IPS-20b (cell line): ENCODE measurements at regions not wholly inside any gene's neighbourhood (a gene's known extent, or its start where the extent isn't known, plus 50 kb on each side); places are given as distances from the start of the nearest gene placed in this dataset.

ENCODE experiments used
- H3K27ac ChIP-seq: one replicate; pipeline ENCODE4 v1.5.1; 2013; ENCODE audit warnings: low read length
- H3K27me3 ChIP-seq: 2 replicates; pipeline ENCODE4 v1.6.1; 2013; ENCODE audit warnings: mild to moderate bottlenecking, low read length, inconsistent platforms; ENCODE audit not compliant: insufficient read depth
- H3K36me3 ChIP-seq: 2 replicates; pipeline ENCODE4 v1.6.1; 2013; ENCODE audit warnings: low read depth, mild to moderate bottlenecking, inconsistent platforms, low read length, moderate library complexity; ENCODE audit not compliant: insufficient read depth
- H3K4me1 ChIP-seq: 2 replicates; pipeline ENCODE4 v1.6.1; 2013; ENCODE audit warnings: mild to moderate bottlenecking, control low read depth, inconsistent platforms, low read length, moderate library complexity; ENCODE audit not compliant: insufficient read depth
- H3K4me3 ChIP-seq: 2 replicates; pipeline ENCODE4 v1.5.1; 2013; ENCODE audit warnings: mild to moderate bottlenecking, low read length, inconsistent platforms
- H3K9ac ChIP-seq: 2 replicates; pipeline ENCODE4 v1.6.1; 2013; ENCODE audit warnings: low read depth, mild to moderate bottlenecking, inconsistent platforms, low read length, moderate library complexity
- H3K9me3 ChIP-seq: 2 replicates; pipeline ENCODE4 v1.6.1; 2013; ENCODE audit warnings: mild to moderate bottlenecking, low read depth, low read length, inconsistent platforms; ENCODE audit not compliant: insufficient read depth

DNA sequence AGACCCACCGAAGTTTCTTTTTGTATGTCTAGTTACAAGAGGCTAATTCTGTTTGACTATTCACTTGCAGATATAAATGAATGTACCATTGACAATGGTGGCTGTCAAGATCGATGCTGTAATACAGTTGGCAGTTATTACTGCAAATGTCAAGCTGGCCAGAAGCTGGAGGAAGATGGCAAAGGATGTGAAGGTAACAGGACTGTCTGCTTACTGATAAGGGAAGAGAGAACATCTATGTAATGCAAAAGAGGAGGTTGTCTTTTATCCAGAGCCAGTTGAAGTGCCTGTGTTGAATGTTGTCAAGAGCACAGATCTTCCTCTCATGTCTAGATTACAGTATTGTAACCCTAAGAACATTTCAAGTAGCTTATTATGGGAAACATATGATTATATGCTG, 549.5 kb upstream of the GOLIM4 start:
- H3K27me3 ChIP-seq = no peaks in the 10 kb centered on the region
- no peak overlapping the region for H3K9ac ChIP-seq
- no peaks in the 10 kb centered on the region for H3K9me3 ChIP-seq
- H3K4me3 ChIP-seq = no peak overlapping the region
- no peaks in the 10 kb centered on the region for H3K4me1 ChIP-seq
- no peak overlapping the region for H3K27ac ChIP-seq
- no peaks in the 10 kb centered on the region for H3K36me3 ChIP-seq

DNA sequence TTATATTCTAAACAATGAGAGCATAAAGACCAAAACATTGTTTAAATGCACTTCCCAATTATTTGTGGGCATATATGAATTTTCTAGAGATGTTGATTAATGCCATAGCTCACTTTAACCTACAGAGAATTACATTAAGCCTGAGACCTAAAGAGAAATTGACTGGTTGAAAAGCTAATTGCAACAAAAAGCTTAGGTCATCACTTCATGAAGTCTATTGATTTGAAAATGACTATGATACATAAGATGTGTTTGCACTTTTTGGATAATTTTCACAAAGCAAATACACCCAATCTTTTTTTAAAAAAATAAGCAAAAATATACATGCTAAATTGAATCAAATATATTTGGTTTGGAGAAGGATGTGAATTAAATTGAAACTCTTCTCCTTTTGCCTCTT, 532.8 kb upstream of the GOLIM4 start:
- Histone ChIP-seq H3K4me1 (peaks cover 3% of the 10 kb centered on the region; the same call in 1 of the 2 replicates), H3K9ac (no peak overlapping the region), H3K27me3 (no peaks in the 10 kb centered on the region), H3K9me3 (no peaks in the 10 kb centered on the region), H3K36me3 (no peaks in the 10 kb centered on the region), H3K27ac (no peak overlapping the region), H3K4me3 (no peak overlapping the region)

DNA sequence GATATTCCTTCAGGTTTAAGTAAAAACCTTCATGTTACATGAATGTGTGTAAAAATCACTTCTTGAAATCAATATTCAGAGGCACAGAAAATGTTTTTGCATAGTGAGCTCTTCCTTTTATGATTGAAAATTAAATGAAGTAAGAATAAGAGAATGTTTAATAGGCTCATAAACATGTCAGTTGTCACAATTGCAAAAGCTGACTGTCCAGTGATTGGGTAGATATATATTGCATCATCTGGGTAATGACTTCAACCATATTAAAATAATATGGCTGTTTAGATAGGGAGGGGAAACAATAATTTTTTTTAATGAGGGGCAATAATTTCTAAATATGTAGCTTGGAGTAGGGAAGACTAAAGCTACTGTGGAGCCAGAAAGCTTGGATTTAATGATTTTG, 529.8 kb upstream of the GOLIM4 start:
- no peak overlapping the region for H3K9ac ChIP-seq
- H3K27ac ChIP-seq = no peak overlapping the region
- H3K4me1 ChIP-seq = peaks cover 3% of the 10 kb centered on the region; the same call in 1 of the 2 replicates
- H3K36me3 ChIP-seq = no peaks in the 10 kb centered on the region
- no peak overlapping the region for H3K4me3 ChIP-seq
- no peaks in the 10 kb centered on the region for H3K27me3 ChIP-seq
- no peaks in the 10 kb centered on the region for H3K9me3 ChIP-seq

DNA sequence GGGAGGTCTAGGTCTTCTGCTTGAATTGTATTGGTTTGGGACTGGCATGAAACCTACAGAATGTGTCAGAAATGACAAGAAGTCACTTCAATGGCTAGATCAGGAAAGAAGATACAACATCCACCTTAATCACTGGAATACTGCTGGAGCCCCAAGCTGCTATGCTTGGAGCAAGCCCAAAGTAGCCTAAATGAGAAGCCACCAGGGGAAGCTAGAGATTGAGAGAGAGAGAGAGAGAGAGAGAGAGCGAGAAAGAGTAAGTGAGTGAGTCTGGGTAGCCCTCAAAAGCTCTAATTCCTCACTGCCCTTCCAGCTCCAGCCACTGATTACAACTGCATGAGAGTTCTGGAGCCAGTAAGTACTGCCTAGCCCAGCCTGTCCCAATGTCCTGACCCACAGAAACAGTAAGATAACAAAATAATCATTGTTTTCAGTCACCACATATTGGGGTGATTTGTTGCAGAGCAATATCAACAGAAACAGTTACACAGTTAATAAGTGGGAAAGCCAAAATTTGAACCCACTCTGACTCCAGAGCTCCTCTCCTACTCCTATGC, 529.2 kb upstream of the GOLIM4 start:
- H3K36me3 ChIP-seq = no peaks in the 10 kb centered on the region

DNA sequence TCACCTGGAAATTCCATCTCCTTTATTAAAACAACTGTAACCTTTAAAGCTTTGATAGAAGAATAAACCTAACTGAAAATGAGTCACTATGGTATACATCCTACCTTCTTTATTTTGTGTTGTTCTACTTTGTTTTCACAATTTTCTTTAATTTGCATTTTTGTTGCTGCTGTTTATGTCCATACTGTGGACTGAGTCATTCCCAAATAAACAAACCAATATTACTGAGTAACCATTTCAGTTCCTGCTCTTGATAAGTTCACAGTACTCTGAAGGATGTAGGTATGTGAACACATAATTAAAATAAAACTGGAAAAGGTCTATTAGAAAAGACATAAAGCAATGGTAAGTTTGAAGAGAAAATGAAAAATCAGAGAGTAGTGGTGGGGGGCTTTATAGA, 528.5 kb upstream of the GOLIM4 start:
- H3K27me3 ChIP-seq = no peaks in the 10 kb centered on the region
- no peak overlapping the region for H3K9ac ChIP-seq
- no peaks in the 10 kb centered on the region for H3K9me3 ChIP-seq
- no peaks in the 10 kb centered on the region for H3K36me3 ChIP-seq
- H3K4me1 ChIP-seq = peaks cover 11% of the 10 kb centered on the region
- no peak overlapping the region for H3K27ac ChIP-seq
- no peak overlapping the region for H3K4me3 ChIP-seq

More for the DNA sequence above, 529.2 kb upstream of the GOLIM4 start:
- Histone ChIP-seq H3K4me1 (peaks cover 5% of the 10 kb centered on the region; the same call in 1 of the 2 replicates), H3K9me3 (no peaks in the 10 kb centered on the region), H3K4me3 (no peak overlapping the region), H3K27ac (no peak overlapping the region), H3K9ac (no peak overlapping the region), H3K27me3 (no peaks in the 10 kb centered on the region)

DNA sequence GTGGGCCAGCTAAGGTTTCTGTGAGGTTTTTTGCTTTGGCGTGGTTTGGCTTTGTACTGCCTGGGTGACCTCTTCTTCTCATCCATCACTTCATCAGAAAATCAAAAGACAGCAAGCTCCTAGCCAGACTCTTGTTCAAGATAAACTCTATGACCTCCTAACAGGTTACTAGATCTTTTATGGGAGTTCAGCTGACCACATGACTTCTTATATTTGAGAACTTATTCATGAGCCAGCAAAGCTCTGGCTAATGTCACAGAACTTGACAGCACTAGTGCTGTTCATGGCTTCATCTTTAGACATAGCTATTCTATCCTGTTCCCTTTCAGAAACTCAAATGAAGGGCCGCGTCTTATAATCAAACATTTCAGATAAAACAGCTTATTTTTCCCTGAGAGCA, 527.1 kb upstream of the GOLIM4 start:
- Histone ChIP-seq H3K27ac (no peak overlapping the region), H3K4me3 (no peak overlapping the region), H3K4me1 (peaks cover 25% of the 10 kb centered on the region), H3K27me3 (no peaks in the 10 kb centered on the region), H3K9me3 (no peaks in the 10 kb centered on the region), H3K36me3 (no peaks in the 10 kb centered on the region), H3K9ac (no peak overlapping the region)

DNA sequence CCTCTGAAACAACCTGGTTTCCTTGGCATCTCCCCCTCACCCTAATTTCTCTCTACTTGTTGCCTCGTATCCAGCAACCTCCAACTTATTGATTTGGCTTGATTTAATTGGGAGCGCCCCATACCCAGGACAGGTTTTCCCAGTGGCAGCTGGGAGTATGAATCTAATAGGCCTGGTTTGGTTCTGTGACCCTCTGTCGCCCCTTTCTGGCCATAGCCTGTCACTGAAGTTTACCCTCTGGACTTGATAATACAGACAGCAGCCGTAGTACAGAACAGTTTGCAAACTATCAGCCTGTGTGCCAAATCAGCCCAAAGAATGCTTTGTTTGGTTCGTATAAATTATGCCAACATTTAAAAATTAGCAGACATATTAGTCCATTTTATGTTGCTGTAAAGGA, 525.1 kb upstream of the GOLIM4 start:
- H3K27me3 ChIP-seq = no peaks in the 10 kb centered on the region
- no peaks in the 10 kb centered on the region for H3K9me3 ChIP-seq

DNA sequence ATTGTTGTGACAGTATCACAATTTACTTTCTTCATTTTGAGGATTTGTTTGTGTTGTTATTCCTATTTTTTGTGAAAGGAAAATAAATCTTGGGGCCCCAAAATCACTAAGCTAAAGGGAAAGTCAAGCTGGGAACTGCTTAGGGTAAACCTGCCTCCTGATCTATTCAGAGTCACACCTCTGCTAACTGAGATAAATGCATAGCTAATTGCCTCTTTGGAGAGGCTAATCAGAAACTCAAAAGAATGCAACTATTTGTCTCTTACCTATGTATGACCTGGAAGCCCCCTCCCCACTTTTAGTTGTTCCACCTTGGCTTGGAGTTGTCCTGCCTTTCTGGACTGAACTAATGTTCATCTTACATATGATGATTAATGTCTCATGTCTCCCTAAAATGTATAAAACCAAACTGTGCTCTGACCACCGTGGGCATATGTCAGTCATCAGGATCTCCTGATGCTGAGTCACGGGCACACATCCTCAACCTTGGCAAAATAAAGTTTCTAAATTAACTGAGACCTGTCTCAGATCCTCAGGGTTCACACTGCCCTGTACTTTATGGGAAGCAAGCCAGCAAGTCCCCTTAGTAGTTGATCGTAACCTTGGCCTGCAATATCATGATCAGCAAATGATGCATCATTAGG, 523.2 kb upstream of the GOLIM4 start:
- Histone ChIP-seq H3K4me1 (peaks cover 60% of the 10 kb centered on the region), H3K36me3 (no peaks in the 10 kb centered on the region), H3K27me3 (no peaks in the 10 kb centered on the region), H3K9me3 (no peaks in the 10 kb centered on the region), H3K9ac (peak overlapping the region; percentile 63; the same call in 1 of the 2 replicates), H3K27ac (peak overlapping the region; percentile 52), H3K4me3 (peak overlapping the region; percentile 11; the same call in 1 of the 2 replicates)

More for the DNA sequence above, 525.1 kb upstream of the GOLIM4 start:
- Histone ChIP-seq H3K9ac (no peak overlapping the region), H3K4me3 (no peak overlapping the region), H3K36me3 (no peaks in the 10 kb centered on the region), H3K4me1 (peaks cover 44% of the 10 kb centered on the region), H3K27ac (no peak overlapping the region)

DNA sequence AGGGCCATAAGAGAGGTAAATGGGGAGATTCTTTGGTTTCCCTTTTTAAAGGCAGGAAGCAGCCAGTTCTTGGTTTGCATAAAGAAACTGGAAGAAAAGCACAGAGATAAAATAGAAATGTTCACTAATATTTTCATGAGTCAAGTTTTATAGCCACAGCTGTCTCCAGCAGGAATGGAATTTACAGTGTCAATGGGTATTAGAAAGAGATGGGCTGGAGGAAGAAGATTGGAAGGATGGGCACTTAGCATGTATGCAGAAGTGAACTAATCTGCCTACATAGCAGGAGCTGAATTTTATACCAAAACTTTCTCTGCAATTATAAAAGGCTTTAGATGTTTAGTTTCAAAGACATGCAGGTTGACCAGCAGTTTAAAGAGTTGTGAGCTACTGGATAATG, 521.9 kb upstream of the GOLIM4 start:
- no peak overlapping the region for H3K4me3 ChIP-seq
- H3K4me1 ChIP-seq = peaks cover 60% of the 10 kb centered on the region
- H3K36me3 ChIP-seq = no peaks in the 10 kb centered on the region
- H3K9ac ChIP-seq = peak overlapping the region; percentile 63; the same call in 1 of the 2 replicates
- H3K27me3 ChIP-seq = no peaks in the 10 kb centered on the region
- H3K27ac ChIP-seq = peak overlapping the region; percentile 84
- no peaks in the 10 kb centered on the region for H3K9me3 ChIP-seq

DNA sequence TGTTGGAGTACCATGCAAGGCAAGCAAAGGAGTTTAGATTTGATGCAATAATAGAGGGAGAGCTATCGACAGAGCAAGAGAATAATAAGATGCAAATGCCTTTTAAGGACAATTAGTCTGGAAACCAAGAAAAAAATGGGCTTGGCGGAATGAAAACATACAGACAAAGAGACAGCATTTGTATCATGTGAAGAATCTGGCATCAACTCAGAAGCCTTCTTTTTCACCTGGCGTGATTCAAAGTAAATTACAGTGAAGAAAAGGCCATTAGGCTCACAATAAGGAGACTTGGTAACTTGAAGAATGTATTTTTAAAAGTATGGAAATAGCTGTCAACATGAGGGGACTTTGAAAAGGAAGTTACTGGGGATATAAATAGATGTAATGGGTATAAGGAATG, 521.2 kb upstream of the GOLIM4 start:
- no peak overlapping the region; the same call in 1 of the 2 replicates for H3K4me3 ChIP-seq
- peak overlapping the region; percentile 84 for H3K27ac ChIP-seq
- H3K9ac ChIP-seq = peak overlapping the region; percentile 63; the same call in 1 of the 2 replicates
- no peaks in the 10 kb centered on the region for H3K36me3 ChIP-seq
- H3K4me1 ChIP-seq = peaks cover 60% of the 10 kb centered on the region
- H3K9me3 ChIP-seq = no peaks in the 10 kb centered on the region
- no peaks in the 10 kb centered on the region for H3K27me3 ChIP-seq

DNA sequence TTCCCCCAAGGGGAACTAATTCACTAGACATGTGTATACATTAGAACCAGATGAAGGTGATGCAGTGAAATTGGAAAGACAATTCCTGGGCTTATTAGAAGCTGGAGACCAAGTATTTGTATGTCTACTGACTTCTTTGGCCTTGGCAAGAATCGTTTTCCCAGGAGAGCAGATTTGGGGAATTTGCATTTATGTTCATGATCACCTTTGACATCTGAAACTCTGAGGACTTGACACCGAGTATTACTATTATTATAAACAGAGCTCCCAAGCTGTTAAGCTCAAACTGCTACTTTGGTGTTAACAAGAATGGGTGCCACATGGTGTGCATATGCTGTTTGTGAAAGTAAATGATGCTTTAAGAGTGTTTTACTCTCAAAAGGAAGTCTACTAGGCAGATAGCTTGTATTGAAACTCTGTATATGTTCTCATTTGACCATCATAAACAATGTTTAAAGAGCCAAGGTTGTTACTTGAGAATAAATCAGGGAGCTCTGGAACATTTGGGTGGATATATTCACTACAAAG, 519.8 kb upstream of the GOLIM4 start:
- Histone ChIP-seq H3K9me3 (no peaks in the 10 kb centered on the region), H3K4me3 (no peak overlapping the region), H3K9ac (peak overlapping the region; percentile 63; the same call in 1 of the 2 replicates), H3K36me3 (no peaks in the 10 kb centered on the region), H3K4me1 (peaks cover 60% of the 10 kb centered on the region), H3K27me3 (no peaks in the 10 kb centered on the region), H3K27ac (peak overlapping the region; percentile 86)

DNA sequence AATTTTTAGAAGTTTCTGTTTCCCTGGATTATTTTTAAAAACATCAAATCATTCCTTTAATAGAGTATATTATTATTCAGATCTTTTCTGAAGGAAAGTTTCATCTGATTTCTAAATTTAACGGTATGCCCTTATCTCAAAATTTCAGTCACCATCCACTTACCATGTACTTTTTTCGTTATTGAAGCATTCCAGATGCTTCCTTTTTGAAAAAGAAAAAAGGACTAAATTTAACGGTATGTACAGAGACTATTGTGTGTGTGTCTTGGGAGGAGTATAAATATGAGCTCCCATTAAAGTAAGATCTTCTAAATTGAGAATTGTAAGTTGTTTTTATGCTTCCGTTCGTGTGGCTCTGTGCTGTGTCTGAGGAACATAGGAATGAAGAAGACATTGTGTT, 517.4 kb upstream of the GOLIM4 start:
- Histone ChIP-seq H3K27me3 (no peaks in the 10 kb centered on the region), H3K9ac (no peak overlapping the region)

More for the DNA sequence above, 517.4 kb upstream of the GOLIM4 start:
- Histone ChIP-seq H3K9me3 (no peaks in the 10 kb centered on the region), H3K36me3 (no peaks in the 10 kb centered on the region), H3K27ac (no peak overlapping the region), H3K4me1 (peaks cover 41% of the 10 kb centered on the region), H3K4me3 (no peak overlapping the region)
